Stimulated activated CD4-positive, alpha-beta T cell treated with anti-CD3 and anti-CD28 coated beads, Interleukin-12 subunit alpha, Interleukin-12 subunit beta, amount 100 ng/mL, for 4 hours (primary cell): ENCODE measurements at regions not wholly inside any gene's neighbourhood (a gene's known extent, or its start where the extent isn't known, plus 50 kb on each side); places are given as distances from the start of the nearest gene placed in this dataset.

Experiments
- DNase-seq: peaks from one replicate; pipeline ENCODE4 v3.0.0-alpha.2; 2020

GRCh38 chr10:28054228-28054860 is 55.5 kb upstream of the ODAD2 start:
- DNase-seq, result no peak

- no peak for DNase-seq
Measured at GRCh38 chr10:28049286-28049685, 50.4 kb upstream of the ODAD2 start.
